ENCODE measurements at regions not wholly inside any gene's neighbourhood (a gene's known extent, or its start where the extent isn't known, plus 50 kb on each side); places are given as distances from the start of the nearest gene placed in this dataset.

DNA sequence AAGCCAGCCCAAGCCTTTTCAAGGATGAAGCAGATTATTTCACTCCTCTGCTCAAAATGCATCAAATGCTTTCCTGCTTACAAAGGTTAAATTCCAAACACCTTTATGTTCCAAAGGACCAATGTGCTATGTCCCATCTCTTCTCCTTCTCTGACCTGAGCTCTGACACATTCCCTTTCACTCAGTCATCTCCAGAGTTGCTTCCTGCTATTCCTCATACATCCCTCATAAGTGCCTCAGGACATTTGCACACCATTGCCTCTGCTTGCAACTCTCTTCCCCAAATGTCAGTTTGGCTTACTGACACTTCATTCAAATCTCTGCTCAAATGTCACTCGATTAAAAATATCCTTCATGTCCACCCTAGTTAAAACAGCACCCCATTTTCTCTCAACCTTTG, 53.3 kb upstream of the BMAL1 start:
- no peak for DNase-seq (ENCODE audit: low read depth)
- no peak overlapping the region for H3K4me3 ChIP-seq (ENCODE audit: low read depth, low read length)
- TF ChIP-seq, protein P1, sequence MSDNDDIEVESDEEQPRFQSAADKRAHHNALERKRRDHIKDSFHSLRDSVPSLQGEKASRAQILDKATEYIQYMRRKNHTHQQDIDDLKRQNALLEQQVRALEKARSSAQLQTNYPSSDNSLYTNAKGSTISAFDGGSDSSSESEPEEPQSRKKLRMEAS (IDR thresholded peaks at IDR 0.05; ENCODE audit: low read depth, low read length), result no peak
- TF ChIP-seq, protein P2, sequence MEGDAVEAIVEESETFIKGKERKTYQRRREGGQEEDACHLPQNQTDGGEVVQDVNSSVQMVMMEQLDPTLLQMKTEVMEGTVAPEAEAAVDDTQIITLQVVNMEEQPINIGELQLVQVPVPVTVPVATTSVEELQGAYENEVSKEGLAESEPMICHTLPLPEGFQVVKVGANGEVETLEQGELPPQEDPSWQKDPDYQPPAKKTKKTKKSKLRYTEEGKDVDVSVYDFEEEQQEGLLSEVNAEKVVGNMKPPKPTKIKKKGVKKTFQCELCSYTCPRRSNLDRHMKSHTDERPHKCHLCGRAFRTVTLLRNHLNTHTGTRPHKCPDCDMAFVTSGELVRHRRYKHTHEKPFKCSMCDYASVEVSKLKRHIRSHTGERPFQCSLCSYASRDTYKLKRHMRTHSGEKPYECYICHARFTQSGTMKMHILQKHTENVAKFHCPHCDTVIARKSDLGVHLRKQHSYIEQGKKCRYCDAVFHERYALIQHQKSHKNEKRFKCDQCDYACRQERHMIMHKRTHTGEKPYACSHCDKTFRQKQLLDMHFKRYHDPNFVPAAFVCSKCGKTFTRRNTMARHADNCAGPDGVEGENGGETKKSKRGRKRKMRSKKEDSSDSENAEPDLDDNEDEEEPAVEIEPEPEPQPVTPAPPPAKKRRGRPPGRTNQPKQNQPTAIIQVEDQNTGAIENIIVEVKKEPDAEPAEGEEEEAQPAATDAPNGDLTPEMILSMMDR (IDR thresholded peaks at IDR 0.05; ENCODE audit: low read depth, low read length), result no peak
- no peak for TF ChIP-seq MYC (IDR thresholded peaks at IDR 0.05; ENCODE audit: low read depth, low read length)
- TF ChIP-seq POLR2A (IDR thresholded peaks at IDR 0.05; ENCODE audit: extremely low read depth, insufficient read length), result no peak

GRCh38 chr11:13225038-13226001, 52.3 kb upstream of the BMAL1 start:
- no peak for DNase-seq (ENCODE audit: low read depth)
- H3K4me3 ChIP-seq (ENCODE audit: low read depth, low read length), result no peak overlapping the region
- TF ChIP-seq MYC (IDR thresholded peaks at IDR 0.05; ENCODE audit: low read depth, low read length) (no peak), POLR2A (IDR thresholded peaks at IDR 0.05; ENCODE audit: extremely low read depth, insufficient read length) (no peak)
- TF ChIP-seq, protein P1 (IDR thresholded peaks at IDR 0.05; ENCODE audit: low read depth, low read length), result no peak

DNA sequence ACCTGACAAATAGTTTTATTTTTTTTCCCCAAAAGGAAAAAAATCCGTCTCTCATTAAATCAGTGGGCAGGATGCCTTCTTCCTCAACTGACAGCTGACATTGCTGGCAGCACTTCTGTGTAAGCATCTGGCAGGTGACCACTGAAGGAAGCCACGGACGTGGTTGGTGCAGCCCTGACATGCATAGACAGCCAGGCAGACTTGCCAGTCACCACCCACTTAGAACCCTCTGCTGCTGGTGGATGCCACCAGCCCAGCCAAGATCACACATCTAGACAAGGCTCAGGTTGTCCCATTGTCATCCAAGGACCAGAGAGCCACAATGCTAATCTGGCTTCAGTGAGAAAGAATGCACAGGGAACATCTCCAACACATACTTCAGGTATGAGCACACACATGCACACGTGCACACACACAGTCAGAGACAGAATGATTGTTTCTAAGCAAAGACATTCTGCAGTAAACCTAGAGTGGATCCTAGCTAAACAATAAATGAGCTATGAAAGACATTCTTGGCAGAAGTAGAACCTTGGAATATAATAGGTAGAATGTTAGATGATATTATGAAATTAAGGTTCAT, 49.8 kb upstream of the BMAL1 start:
- no peak overlapping the region for H3K4me3 ChIP-seq (ENCODE audit: low read depth, low read length)
- no peak for DNase-seq (ENCODE audit: low read depth)
- TF ChIP-seq, protein P2 (IDR thresholded peaks at IDR 0.05; ENCODE audit: low read depth, low read length), result no peak
- TF ChIP-seq POLR2A (IDR thresholded peaks at IDR 0.05; ENCODE audit: extremely low read depth, insufficient read length) (no peak), MYC (IDR thresholded peaks at IDR 0.05; ENCODE audit: low read depth, low read length) (no peak)
- TF ChIP-seq, protein P1 (IDR thresholded peaks at IDR 0.05; ENCODE audit: low read depth, low read length), result no peak
